HG02884 (cell line): ENCODE measurements at regions not wholly inside any gene's neighbourhood (a gene's known extent, or its start where the extent isn't known, plus 50 kb on each side); places are given as distances from the start of the nearest gene placed in this dataset.

Experiments
- ATAC-seq: cut with Tn5 transposase; IDR thresholded peaks from one replicate; pipeline ENCODE4 v1.9.1; 2021; ENCODE audit warnings: mild to moderate bottlenecking, moderate library complexity; ENCODE audit not compliant: unreplicated experiment

DNA sequence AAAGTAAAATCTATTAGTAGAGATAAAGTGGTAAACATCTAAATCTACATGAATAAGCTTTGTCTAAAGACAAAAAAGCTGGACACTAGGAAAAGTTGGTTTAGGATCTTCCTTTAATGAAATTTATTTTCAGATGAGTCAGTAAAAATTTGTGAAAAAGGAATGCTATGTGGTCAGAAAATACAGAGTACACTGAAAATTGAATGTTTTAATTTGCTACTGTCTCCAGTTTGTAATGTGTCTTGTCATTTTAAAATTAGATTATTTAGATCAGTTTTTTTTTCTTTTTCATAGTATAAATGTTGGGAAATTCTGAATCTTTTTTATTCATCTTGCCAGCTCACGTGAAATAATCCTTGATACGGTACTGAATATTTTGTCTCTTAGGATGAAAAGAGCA lies 56.9 kb downstream of the SLITRK6 start:
- no peak for ATAC-seq

DNA sequence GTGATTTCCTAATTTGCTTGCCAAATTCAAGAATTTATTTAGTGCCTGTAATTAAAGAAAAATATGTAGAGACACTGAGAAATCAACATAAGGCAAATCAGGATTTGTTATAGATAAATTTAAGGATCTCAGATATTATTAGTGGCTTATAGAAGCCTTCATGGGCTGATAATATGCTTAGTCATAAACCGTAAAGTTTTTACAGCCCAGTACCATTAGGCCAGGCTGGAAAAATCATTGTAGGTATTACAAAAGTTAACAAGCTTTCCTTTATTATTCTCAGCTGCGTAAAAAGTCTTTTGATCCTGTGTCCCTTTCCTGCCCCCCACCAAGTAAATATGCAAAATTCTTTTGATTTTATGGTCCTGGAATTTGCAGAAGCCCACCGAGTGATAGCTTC lies 58.2 kb downstream of the SLITRK6 start:
- ATAC-seq, result no peak

DNA sequence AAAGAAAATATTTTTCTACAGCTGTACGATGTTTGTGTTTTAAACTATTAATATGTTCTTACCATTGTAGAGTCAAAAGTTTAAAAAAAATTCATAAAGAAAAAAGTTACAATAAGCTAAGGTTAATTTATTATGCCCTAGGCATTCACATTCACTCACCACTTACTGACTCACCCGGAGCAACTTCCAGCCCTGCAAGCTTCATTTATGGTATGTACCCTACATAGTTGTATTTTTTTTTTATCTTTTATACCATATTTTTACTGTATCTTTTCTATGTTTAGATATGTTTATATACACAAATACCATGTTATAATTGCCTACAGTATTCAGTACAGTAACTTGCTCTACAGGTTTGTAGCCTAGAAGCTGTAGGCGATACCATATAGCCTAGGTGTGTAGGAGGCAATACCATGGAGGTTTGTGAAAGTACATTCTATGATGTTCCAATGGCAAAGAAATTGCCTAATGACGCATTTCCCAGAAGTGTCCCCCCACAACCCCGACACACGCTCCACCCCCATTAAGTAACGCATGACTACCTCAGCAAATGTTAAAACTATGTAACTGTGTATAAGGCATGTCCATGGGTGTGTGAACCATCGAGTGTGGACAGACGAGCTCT lies 60.4 kb downstream of the SLITRK6 start:
- no peak for ATAC-seq

DNA sequence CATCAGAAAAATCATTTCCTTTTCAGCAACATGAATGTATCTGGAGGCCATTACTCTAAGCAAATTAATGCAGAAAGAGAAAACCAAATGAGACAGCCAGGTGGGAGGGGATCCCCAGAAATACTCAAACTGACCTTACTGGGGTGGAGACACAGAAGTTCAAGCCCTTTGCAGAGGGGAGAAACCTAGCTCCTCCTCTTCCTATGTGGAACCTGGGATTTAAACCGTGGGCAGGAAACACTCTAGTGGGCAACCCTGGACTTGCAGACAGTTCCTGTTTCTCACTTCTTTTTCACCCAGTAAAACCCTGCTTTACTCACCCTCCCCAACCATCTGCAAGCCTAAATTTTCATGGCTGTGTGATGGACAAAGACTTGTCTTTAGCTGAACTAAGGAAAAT lies 61.3 kb downstream of the SLITRK6 start:
- ATAC-seq, result no peak

- no peak for ATAC-seq
Observed at GRCh38 chr13:85729296-85729695, 69.9 kb downstream of the SLITRK6 start.

DNA sequence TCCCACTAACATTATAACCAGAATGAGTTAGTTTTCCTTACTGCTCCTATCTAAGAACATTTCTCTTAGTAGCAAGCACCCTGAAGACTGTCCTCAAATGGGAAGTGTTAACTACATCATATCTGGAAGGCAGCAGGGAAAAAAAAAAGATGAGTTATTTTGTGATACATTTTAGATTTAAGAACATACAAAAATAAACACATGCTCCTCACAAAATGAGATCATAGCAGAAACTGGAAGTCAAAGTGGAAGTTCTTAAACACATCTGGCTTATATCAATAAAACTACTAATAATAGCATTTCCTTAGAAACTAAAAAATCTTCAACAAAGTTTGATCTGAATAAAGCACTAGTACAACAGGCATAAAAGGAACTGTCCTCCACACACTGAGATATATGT lies 70.4 kb downstream of the SLITRK6 start:
- no peak for ATAC-seq

DNA sequence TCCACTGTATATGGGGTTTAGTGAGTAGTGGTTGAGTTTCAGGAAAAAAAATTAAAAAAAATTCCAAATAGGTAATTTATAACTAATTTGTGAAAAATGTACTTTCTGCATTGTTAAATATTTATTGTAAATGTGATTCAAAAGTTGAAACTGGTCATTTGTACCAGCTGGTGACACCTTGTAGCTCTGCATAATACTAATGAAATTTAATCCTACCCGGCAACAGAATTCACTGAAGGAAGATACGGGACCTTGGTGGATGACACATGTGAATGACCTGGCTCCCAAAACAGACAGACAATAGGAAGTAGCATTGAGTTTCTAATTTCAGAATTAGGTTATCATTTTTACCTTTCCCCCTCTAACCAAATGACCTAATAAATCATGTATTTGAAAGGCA lies 73.8 kb downstream of the SLITRK6 start:
- no peak for ATAC-seq

DNA sequence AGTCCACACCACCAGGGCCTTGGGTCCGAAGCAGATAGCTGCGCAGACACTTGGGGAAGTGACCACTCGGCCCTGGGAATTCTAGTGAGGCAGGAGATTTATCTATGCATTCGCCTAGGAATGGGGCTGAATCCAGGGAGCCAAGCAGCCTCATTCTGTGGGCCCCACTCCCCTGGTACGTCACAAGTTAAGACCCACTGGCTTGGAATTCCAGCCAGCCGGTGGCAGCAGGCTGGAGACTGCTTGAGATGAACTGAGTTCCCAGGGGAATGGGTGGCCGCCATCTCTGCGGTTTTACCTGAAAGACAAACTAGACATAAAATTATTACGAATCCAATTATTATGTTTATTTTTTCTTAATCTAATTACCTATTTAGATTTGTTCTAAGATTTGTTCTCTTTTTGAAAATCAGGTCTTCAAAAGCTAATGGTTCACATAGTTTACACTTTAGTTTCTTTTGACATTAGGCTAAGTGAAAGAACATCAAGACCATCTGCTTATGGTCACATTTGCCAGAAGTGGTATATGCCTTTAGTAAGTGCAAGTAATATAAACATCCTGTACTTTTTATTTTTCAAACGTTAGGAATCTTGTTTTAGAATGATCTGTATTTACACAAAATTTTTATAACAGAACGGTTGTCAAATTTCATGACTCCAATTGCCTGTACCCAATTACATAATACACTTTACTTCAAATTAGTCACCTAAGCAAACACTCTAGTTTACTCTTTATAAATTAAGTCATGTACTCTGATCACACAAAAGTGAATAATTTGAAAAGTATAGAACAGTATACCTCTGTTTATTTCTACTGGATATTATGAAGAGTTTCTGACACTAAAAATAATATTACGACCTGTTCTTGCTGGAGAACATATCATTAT lies 74.4 kb downstream of the SLITRK6 start:
- ATAC-seq, result no peak

GRCh38 chr13:85719749-85720148 lies 79.5 kb downstream of the SLITRK6 start:
- ATAC-seq, result no peak

GRCh38 chr13:85717921-85718320 lies 81.3 kb downstream of the SLITRK6 start:
- no peak for ATAC-seq

DNA sequence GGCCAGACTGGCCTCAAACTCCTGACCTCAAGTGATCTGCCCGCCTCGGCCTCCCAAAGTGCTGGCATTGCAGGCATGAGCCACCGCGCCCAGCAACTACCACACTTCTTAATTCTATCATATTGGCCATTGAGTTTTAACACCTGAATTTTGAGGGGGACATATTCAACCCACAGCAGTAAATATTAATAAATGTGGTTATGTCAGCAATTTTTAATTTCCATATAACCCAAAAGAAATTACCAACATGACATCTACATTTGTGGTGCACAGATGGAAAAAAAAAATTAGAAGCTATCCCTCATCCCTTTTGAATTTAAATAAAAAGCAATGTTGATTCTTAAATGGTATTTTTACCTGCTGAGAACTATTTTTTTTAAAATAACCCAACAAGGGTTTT lies 88.7 kb downstream of the SLITRK6 start:
- ATAC-seq, result no peak

DNA sequence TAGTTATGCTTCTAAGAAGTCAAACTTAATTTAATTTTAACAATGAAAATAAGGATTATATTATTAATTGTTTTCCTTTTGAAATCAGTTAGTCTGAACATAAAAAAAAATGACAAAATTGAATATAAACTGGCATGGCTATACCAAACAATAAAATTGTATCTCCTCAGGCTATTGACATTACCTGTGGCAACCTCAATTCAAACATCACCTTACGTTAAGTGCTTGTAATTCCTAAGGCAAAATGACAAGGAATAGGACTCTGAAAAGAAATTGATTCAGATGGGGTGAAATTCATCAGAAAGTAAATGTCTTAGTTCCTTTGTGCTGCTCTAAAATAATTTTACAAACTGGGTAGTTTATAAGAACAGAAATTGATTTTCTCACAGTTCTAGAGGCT lies 89.5 kb downstream of the SLITRK6 start:
- ATAC-seq, result no peak

DNA sequence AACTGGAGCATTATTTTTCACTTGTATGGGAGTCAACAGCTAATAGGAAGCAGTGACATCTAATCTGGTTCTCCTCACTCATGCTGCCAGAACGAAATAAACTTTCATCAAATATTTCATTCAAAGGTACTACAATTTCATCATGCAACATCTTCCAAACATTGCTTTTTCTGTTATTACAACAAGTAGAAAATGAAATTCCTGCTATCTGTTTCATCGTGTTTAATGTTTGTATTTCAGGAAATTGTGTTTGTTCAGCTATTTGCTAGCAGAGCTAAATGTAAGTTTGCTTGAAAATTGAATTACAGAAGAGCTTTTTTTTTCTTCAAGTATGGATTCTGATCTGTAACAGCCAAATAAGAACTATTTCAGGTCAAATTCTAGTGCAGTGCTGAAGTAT lies 90.1 kb downstream of the SLITRK6 start:
- ATAC-seq, result no peak

DNA sequence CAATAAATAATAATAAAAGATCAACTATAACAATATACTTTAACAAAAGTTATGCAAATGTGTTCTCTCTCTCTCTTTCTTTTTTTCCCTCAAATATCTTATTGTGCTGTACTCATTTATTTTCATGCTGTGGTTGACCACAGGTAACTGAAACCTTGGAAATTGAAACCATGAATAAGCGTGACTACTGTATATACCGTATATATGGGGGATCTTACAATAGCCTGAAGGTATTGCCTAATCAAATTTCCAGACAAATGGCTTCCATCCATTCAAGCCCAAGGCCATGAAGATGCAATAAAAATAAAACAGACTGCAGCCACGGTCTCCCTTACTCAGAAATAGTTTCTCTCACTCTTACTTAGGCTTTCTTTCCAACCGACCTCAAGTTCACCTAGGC lies 98.3 kb downstream of the SLITRK6 start:
- no peak for ATAC-seq

- no peak for ATAC-seq
Observed at GRCh38 chr13:85698256-85698655, 101.0 kb downstream of the SLITRK6 start.

DNA sequence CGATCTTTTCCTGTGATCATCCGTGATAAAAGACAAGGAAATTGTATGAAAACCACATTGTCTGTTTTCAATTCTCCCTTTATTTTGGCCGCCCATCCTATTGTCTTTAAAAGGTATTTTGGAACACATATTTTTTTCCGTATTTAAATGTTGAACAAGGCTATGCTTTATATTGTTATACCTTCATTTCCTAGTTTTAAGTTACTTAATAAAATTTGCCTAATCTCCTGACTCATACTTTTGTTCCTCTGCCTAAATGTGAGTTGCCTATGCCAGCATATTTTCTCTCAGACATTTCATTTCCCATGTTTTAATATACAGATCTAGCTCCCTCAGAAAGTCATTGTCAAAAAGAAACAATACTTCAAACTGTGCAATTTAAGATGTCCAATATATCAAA lies 104.2 kb downstream of the SLITRK6 start:
- no peak for ATAC-seq

GRCh38 chr13:85693889-85694511 lies 105.2 kb downstream of the SLITRK6 start:
- no peak for ATAC-seq

DNA sequence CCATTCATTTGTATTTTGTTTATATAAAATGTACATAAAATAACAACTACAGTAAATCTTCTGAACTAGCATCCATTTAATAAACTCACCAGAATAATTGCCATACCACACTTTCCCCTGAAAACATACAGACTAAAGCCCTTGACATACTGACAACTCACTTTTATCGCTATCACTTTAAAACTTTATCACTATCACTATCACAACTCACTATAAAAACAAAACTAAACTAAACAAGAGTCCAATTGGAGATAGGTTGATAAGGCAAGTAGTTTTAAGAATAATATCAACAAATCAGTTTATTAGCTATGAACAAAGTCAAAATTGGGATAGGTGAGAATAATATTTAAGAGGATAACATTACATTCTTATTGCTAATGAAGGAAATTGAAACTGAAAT lies 108.9 kb downstream of the SLITRK6 start:
- no peak for ATAC-seq

DNA sequence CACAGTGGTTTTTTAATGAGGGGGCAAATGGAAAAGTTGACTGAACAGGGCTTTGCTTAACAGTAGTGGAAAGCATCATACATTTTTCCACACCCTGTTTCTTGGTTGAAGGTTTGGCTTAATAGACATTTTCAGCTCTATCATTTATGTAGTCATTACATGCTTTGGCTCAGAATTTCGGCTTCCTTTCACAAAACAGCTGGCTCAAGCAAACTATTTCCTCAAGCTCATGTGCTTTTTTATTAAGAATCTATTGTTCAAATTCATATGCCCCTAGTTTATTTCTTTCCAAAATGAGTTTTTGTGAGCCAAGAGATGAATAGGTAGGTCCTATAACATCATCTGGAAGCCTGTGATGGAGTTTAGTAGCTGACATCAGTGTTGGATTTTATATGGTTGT lies 113.8 kb downstream of the SLITRK6 start:
- no peak for ATAC-seq

GRCh38 chr13:85675151-85675907 lies 123.9 kb downstream of the SLITRK6 start:
- ATAC-seq, result no peak

- ATAC-seq, result no peak
Observed at GRCh38 chr13:85671336-85671735, 127.9 kb downstream of the SLITRK6 start.
